GM12891 (cell line): ENCODE measurements at regions not wholly inside any gene's neighbourhood (a gene's known extent, or its start where the extent isn't known, plus 50 kb on each side); places are given as distances from the start of the nearest gene placed in this dataset.

Source experiments
- POLR2A ChIP-seq: IDR thresholded peaks from 2 replicates; pipeline ENCODE4 v1.6.1; 2011; ENCODE audit warnings: low read depth, low read length, control low read depth
- POLR2AphosphoS5 ChIP-seq: IDR thresholded peaks from 2 replicates; pipeline ENCODE4 v1.6.1; 2011; ENCODE audit warnings: low read depth, low read length, control low read depth

GRCh38 chr4:154049457-154050181 lies 260.7 kb upstream of the SFRP2 start:
- TF ChIP-seq POLR2AphosphoS5: no peak
- TF ChIP-seq POLR2A: no peak
